HCT116 (cell line): ENCODE measurements at regions not wholly inside any gene's neighbourhood (a gene's known extent, or its start where the extent isn't known, plus 50 kb on each side); places are given as distances from the start of the nearest gene placed in this dataset.

ENCODE experiments used
- CEBPB ChIP-seq: IDR thresholded peaks from 2 replicates; pipeline ENCODE4 v1.6.1; 2012; ENCODE audit warnings: low read depth
- CTCF ChIP-seq, 3 experiments: fragments of 200-600 bp in 1 of 3; sonication (generic) in 1 of 3; IDR thresholded peaks in 2 of 3; conservative IDR thresholded peaks in 1 of 3; 2 replicates each; pipeline ENCODE4 v1.5.1; 2012 to 2017; ENCODE audit warnings: low read depth in 2 of 3, low read length in 2 of 3, antibody characterized with exemption in 1 of 3, borderline replicate concordance in 1 of 3, control low read depth in 1 of 3, mild to moderate bottlenecking in 1 of 3, mixed read lengths in 1 of 3, mixed run types in 1 of 3, moderate library complexity in 1 of 3; ENCODE audit not compliant: insufficient read depth in 1 of 3
- ELF1 ChIP-seq: IDR thresholded peaks from 2 replicates; pipeline ENCODE4 v1.6.1; 2012; ENCODE audit warnings: low read depth, borderline replicate concordance
- EZH2 ChIP-seq: fragments of 200-600 bp; sonication (generic); IDR thresholded peaks from 2 replicates; pipeline ENCODE4 v1.6.1; 2017; ENCODE audit warnings: antibody characterized with exemption, mixed run types
- EZH2phosphoT487 ChIP-seq: fragments of 200-600 bp; IDR thresholded peaks from 2 replicates; pipeline ENCODE4 v1.6.1; 2018; ENCODE audit warnings: antibody characterized with exemption, borderline replicate concordance
- JUND ChIP-seq: IDR thresholded peaks from 2 replicates; pipeline ENCODE4 v1.6.1; 2012
- MAX ChIP-seq: IDR thresholded peaks from 2 replicates; pipeline ENCODE4 v1.6.1; 2012
- POLR2A ChIP-seq: IDR thresholded peaks from 2 replicates; pipeline ENCODE4 v1.7.0; 2011; ENCODE audit warnings: borderline replicate concordance; ENCODE audit not compliant: insufficient read depth, insufficient read length; ENCODE audit errors: extremely low read depth
- POLR2AphosphoS5 ChIP-seq: IDR thresholded peaks from 2 replicates; pipeline ENCODE4 v1.6.1; 2011; ENCODE audit warnings: mild to moderate bottlenecking, low read depth, low read length, moderate library complexity
- SRF ChIP-seq: IDR thresholded peaks from 2 replicates; pipeline ENCODE4 v1.6.1; 2012; ENCODE audit warnings: low read depth
- TCF7L2 ChIP-seq: IDR thresholded peaks from 2 replicates; pipeline ENCODE4 v1.7.0; 2011; ENCODE audit warnings: borderline replicate concordance, inconsistent platforms; ENCODE audit not compliant: insufficient read depth, insufficient read length; ENCODE audit errors: extremely low read depth
- YY1 ChIP-seq: IDR thresholded peaks from 2 replicates; pipeline ENCODE4 v1.6.1; 2011; ENCODE audit warnings: low read length, low read depth, moderate library complexity, mild to moderate bottlenecking; ENCODE audit not compliant: insufficient replicate concordance; ENCODE audit errors: extremely low read depth
- TF ChIP-seq, protein P1 (sequence below): IDR thresholded peaks from 2 replicates; pipeline ENCODE4 v1.6.1; 2012; ENCODE audit warnings: low read depth

- TF ChIP-seq, protein P1, sequence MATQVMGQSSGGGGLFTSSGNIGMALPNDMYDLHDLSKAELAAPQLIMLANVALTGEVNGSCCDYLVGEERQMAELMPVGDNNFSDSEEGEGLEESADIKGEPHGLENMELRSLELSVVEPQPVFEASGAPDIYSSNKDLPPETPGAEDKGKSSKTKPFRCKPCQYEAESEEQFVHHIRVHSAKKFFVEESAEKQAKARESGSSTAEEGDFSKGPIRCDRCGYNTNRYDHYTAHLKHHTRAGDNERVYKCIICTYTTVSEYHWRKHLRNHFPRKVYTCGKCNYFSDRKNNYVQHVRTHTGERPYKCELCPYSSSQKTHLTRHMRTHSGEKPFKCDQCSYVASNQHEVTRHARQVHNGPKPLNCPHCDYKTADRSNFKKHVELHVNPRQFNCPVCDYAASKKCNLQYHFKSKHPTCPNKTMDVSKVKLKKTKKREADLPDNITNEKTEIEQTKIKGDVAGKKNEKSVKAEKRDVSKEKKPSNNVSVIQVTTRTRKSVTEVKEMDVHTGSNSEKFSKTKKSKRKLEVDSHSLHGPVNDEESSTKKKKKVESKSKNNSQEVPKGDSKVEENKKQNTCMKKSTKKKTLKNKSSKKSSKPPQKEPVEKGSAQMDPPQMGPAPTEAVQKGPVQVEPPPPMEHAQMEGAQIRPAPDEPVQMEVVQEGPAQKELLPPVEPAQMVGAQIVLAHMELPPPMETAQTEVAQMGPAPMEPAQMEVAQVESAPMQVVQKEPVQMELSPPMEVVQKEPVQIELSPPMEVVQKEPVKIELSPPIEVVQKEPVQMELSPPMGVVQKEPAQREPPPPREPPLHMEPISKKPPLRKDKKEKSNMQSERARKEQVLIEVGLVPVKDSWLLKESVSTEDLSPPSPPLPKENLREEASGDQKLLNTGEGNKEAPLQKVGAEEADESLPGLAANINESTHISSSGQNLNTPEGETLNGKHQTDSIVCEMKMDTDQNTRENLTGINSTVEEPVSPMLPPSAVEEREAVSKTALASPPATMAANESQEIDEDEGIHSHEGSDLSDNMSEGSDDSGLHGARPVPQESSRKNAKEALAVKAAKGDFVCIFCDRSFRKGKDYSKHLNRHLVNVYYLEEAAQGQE: no peak
- TF ChIP-seq EZH2 (no peak), CTCF (IDR thresholded peaks at IDR 0.05 in 2 of 3, conservative IDR thresholded peaks at IDR 0.05 in 1 of 3; ENCODE audit: borderline replicate concordance in 1 of 3, insufficient read depth in 1 of 3, low read depth in 2 of 3, low read length in 2 of 3) (no peak), TCF7L2 (no peak), POLR2AphosphoS5 (no peak), CEBPB (no peak), ELF1 (no peak), POLR2A (no peak), EZH2phosphoT487 (no peak), SRF (no peak), YY1 (no peak), JUND (no peak), MAX (no peak)
Observed at GRCh38 chr11:64445651-64446050, 86.7 kb downstream of the RPS6KA4 start.
